ENCODE measurements at regions not wholly inside any gene's neighbourhood (a gene's known extent, or its start where the extent isn't known, plus 50 kb on each side); places are given as distances from the start of the nearest gene placed in this dataset.

DNA sequence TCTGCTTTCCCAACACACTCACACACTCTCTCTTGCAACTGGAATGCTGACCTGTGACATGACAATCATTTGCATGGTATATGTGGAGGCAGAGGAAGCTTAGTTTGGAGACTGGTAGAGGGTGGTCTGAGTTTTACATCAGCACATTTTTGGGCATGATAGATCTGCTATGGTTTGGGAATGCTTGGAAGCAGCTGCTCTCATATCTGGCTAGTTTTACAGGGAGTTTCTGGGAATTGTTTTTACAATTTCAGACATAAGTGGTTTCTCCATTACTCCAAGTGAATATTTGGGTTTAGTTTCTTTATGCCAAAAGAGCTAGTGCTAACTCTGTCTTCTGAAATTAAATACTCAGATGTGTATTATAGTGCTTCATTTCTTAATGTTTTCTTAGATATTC lies 977.6 kb downstream of the SUCLG1 start:
- no peak for DNase-seq (ENCODE audit: low spot score)
- in situ Hi-C loops (cut with MboI; ENCODE audit: low pct_unique_long_range_greater_than_20kb, low sequenced_read_pairs, unreplicated experiment): no loop called here
- TF ChIP-seq, protein P1, sequence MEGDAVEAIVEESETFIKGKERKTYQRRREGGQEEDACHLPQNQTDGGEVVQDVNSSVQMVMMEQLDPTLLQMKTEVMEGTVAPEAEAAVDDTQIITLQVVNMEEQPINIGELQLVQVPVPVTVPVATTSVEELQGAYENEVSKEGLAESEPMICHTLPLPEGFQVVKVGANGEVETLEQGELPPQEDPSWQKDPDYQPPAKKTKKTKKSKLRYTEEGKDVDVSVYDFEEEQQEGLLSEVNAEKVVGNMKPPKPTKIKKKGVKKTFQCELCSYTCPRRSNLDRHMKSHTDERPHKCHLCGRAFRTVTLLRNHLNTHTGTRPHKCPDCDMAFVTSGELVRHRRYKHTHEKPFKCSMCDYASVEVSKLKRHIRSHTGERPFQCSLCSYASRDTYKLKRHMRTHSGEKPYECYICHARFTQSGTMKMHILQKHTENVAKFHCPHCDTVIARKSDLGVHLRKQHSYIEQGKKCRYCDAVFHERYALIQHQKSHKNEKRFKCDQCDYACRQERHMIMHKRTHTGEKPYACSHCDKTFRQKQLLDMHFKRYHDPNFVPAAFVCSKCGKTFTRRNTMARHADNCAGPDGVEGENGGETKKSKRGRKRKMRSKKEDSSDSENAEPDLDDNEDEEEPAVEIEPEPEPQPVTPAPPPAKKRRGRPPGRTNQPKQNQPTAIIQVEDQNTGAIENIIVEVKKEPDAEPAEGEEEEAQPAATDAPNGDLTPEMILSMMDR (IDR thresholded peaks at IDR 0.05; ENCODE audit: extremely low read depth, insufficient read depth, missing control alignments): no peak

DNA sequence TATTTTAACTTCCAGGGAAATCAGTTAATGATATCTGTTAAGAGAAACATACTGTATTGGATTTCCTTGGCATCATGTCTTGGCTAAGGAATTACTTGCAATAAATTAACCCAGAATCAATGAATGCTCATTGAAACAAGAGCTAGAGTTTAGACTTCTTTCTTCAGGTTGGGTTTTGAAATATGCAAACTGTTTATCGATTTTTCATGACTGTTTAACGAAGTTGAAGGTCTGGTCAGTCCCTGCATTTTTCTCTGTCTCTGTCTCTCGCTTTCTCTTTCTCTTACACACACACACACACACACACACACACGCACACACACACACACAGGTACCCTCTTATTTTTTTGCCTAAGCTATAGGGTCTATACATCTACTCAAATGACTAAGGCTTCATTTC lies 981.0 kb downstream of the SUCLG1 start:
- no peak for DNase-seq (ENCODE audit: low spot score)
- TF ChIP-seq, protein P1 (IDR thresholded peaks at IDR 0.05; ENCODE audit: extremely low read depth, insufficient read depth, missing control alignments): no peak

DNA sequence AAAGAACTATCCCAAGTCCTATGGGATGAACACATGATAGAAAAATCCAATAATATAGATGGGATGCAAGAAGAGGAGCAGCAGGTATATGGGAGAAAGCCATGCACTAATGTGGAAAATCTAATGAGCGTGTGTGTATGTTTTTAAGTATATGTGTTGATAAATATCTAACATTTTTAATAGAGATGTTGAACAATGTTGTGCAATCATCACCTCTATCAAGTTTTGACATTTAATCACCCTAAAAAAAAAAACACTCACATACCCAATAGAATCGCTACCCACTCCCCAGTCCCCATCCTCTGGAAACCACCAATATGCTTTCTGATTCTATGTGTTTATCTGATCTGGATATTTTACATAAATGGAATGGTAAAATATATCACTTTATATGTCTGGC lies 983.7 kb downstream of the SUCLG1 start:
- no peak for DNase-seq (ENCODE audit: low spot score)
- TF ChIP-seq, protein P1 (IDR thresholded peaks at IDR 0.05; ENCODE audit: extremely low read depth, insufficient read depth, missing control alignments): no peak
- in situ Hi-C loops (cut with MboI; ENCODE audit: low pct_unique_long_range_greater_than_20kb, low sequenced_read_pairs, unreplicated experiment): no loop called here

More for the DNA sequence above, 981.0 kb downstream of the SUCLG1 start:
- in situ Hi-C loops (cut with MboI; ENCODE audit: low pct_unique_long_range_greater_than_20kb, low sequenced_read_pairs, unreplicated experiment): no loop called here

DNA sequence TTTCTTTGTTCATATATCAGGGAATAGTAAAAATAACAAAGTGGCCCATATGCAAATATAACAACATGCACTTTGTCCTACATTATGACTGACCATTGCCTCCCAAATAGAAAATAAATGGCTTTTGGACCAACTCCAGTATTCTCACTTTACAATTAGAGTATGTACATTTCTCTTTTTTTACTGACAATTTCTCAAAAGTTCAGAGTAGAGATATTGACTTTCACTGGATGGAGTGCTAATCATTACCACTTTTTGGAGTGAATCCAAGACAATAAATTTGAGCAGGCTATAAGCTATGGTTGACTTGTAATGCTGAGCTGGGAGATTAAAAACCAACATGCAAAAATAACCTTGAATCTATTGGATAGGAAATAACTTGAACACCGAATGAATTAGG lies 987.4 kb downstream of the SUCLG1 start:
- DNase-seq (ENCODE audit: low spot score): no peak
- in situ Hi-C loops (cut with MboI; ENCODE audit: low pct_unique_long_range_greater_than_20kb, low sequenced_read_pairs, unreplicated experiment): no loop called here
- TF ChIP-seq, protein P1 (IDR thresholded peaks at IDR 0.05; ENCODE audit: extremely low read depth, insufficient read depth, missing control alignments): no peak

DNA sequence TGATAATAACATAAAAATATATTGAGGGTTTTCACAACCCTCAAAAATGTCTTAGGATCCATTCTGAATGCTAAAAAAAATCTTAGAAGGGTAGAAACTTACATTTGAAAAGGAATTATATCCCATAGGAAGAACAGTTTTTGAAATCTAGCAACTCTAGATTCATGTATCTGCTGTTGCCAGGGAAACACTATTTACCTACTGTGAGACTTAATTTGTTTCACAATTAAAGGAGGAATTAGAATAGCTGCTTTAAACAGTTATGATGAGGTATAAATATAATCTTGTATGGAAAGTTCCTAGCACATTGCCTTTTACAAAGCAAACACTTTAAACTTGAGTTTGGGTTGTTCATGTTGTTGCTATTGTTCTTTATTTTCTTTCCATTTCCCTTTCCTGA lies 988.2 kb downstream of the SUCLG1 start:
- in situ Hi-C loops (cut with MboI; ENCODE audit: low pct_unique_long_range_greater_than_20kb, low sequenced_read_pairs, unreplicated experiment): no loop called here
- no peak for DNase-seq (ENCODE audit: low spot score)
- TF ChIP-seq, protein P1 (IDR thresholded peaks at IDR 0.05; ENCODE audit: extremely low read depth, insufficient read depth, missing control alignments): no peak

DNA sequence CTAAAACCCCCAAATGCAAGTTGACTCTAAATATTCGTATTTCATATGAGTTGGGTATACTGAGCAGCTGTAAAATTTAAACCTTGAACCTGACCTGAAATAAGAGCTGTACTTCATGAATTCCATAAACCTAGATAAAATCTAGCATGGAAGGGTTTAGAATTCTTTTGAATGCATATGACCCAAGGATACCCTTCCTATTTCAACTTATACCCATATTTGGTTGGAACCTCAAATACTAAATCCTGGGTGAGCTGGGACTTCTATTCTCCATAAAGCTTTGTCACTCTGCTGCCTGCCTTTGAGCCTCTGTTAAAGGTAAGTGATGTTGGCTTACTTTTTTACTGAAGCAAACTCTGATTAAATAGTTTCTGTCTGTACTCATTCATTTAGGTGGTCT lies 994.6 kb downstream of the SUCLG1 start:
- TF ChIP-seq, protein P1 (IDR thresholded peaks at IDR 0.05; ENCODE audit: extremely low read depth, insufficient read depth, missing control alignments): no peak
- no peak for DNase-seq (ENCODE audit: low spot score)
- in situ Hi-C loops (cut with MboI; ENCODE audit: low pct_unique_long_range_greater_than_20kb, low sequenced_read_pairs, unreplicated experiment): no loop called here

DNA sequence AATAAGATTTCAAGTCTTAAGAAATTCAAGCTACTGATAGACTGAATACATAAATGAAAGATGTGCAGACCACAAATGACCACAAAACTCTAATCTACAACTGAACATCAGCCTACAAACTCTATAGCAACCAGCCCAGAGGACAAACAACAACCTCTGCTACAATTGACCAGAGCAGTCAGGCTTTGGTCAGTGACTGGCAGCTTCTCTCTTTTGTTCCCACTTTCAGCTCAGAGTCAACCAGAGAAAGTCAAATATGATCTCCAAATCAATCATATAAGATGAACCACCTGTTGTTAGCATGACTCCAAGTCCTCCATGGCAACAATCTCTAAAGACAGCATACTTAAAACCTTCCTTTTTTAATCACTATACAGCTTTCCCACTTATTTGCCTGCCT lies 996.2 kb downstream of the SUCLG1 start:
- TF ChIP-seq, protein P1 (IDR thresholded peaks at IDR 0.05; ENCODE audit: extremely low read depth, insufficient read depth, missing control alignments): no peak
- in situ Hi-C loops (cut with MboI; ENCODE audit: low pct_unique_long_range_greater_than_20kb, low sequenced_read_pairs, unreplicated experiment): no loop called here
- no peak for DNase-seq (ENCODE audit: low spot score)

Measured in GM13977 (cell line).